HUES48 (cell line): ENCODE measurements at regions not wholly inside any gene's neighbourhood (a gene's known extent, or its start where the extent isn't known, plus 50 kb on each side); places are given as distances from the start of the nearest gene placed in this dataset.

Source experiments
- H3K27ac ChIP-seq: one replicate; pipeline ENCODE4 v1.7.0; 2013; ENCODE audit warnings: low read depth, low read length, inconsistent platforms
- H3K27me3 ChIP-seq: 2 replicates; pipeline ENCODE4 v1.6.1; 2013; ENCODE audit warnings: mild to moderate bottlenecking, low read length; ENCODE audit not compliant: control insufficient read depth, insufficient read depth
- H3K36me3 ChIP-seq: 2 replicates; pipeline ENCODE4 v1.6.1; 2013; ENCODE audit warnings: low read length; ENCODE audit not compliant: control insufficient read depth, insufficient read depth
- H3K4me1 ChIP-seq: 2 replicates; pipeline ENCODE4 v1.6.1; 2013; ENCODE audit warnings: mild to moderate bottlenecking, low read length; ENCODE audit not compliant: control insufficient read depth, insufficient read depth
- H3K4me3 ChIP-seq: 2 replicates; pipeline ENCODE4 v1.5.1; 2013; ENCODE audit warnings: mild to moderate bottlenecking, low read depth, low read length
- H3K9ac ChIP-seq: 2 replicates; pipeline ENCODE4 v1.6.1; 2013; ENCODE audit warnings: mild to moderate bottlenecking, low read depth, low read length, moderate library complexity
- H3K9me3 ChIP-seq: 2 replicates; pipeline ENCODE4 v1.6.1; 2013; ENCODE audit warnings: low read length; ENCODE audit not compliant: control insufficient read depth, insufficient read depth

DNA sequence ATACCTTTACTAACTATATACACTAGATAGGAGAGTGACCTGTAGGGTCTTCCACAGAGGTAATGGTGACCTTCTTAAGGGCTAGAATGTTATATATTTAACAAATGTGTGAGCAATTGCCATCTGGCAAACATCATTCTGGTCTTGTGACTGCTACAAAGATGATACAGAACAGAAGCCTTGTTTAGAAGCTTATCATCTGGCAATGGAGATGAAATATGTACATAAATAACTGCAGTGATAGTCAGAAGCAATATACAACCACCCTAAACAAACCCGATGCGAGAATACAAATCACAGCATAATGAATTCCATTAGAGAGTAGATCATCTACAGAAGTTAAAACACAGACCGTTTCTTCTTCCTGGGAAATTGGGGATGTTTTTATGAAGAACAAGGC, 952.7 kb upstream of the SLIT2 start:
- no peak overlapping the region for H3K27ac ChIP-seq
- no peak overlapping the region for H3K4me3 ChIP-seq
- no peaks in the 10 kb centered on the region for H3K27me3 ChIP-seq
- H3K36me3 ChIP-seq: no peaks in the 10 kb centered on the region
- H3K9ac ChIP-seq: no peak overlapping the region
- H3K4me1 ChIP-seq: no peaks in the 10 kb centered on the region
- 0 out of 2 replicates have a peak, but pooled peaks cover 5% of the 10 kb centered on the region for H3K9me3 ChIP-seq

DNA sequence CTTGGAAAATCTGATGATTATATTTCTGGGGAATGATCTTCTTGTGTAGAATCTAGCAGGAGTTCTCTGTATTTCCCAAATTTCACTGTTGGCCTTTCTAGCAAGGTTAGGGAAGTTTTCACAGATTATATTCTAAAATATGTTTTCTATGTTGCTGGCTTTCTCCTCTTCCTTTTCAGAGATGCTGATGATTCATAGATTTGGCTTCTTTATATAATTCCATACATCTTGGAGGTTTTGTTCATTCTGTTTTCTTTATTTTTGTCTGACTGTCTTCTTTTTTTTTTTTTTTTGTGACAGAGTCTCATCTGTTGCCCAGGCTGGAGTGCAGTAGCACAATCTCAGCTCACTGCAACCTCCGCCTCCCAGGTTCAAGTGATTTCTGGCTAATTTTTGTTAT, 957.9 kb upstream of the SLIT2 start:
- H3K27me3 ChIP-seq: no peaks in the 10 kb centered on the region
- H3K9me3 ChIP-seq: peaks cover 17% of the 10 kb centered on the region
- H3K9ac ChIP-seq: no peak overlapping the region
- no peaks in the 10 kb centered on the region for H3K4me1 ChIP-seq
- no peak overlapping the region for H3K27ac ChIP-seq
- H3K36me3 ChIP-seq: no peaks in the 10 kb centered on the region
- H3K4me3 ChIP-seq: no peak overlapping the region

DNA sequence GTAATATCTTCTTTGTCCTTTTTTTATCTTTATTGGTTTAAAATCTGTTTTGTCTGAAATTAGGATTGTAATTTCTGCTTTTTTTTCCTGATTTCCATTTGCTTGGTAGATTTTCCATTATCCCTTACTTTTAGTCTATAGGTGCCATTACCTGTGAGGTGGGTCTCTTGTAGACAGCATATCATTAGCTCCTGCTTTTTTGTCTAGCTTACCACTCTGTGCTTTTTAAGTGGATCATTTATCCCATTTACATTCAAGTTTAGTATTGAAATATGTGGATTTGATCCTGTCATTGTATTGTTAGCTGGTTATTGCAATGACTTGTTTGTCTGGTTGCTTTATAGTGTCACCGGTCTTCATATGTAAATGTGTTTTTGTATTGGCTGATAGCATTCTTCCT, 958.6 kb upstream of the SLIT2 start:
- H3K4me1 ChIP-seq: no peaks in the 10 kb centered on the region
- no peak overlapping the region for H3K27ac ChIP-seq
- no peaks in the 10 kb centered on the region for H3K27me3 ChIP-seq
- H3K4me3 ChIP-seq: no peak overlapping the region
- H3K36me3 ChIP-seq: no peaks in the 10 kb centered on the region
- no peak overlapping the region for H3K9ac ChIP-seq
- peaks cover 17% of the 10 kb centered on the region for H3K9me3 ChIP-seq

DNA sequence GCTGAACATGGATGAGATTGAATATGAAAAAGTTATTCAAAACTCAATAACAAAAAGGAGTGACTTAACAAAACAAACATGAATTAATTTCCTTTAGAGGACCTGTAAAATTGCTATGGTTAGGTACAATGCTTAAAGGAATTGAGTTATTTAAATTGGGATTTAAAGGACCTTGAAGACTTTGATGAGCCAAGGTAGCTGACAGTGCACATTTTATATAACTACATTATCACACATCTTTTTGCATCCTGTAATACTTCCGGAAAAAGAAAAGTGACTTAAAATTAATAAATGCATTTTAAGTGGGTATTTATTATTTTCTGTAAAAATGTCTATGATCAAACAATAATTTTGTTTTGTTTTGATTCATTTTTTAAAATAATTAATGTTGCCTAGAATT, 964.8 kb upstream of the SLIT2 start:
- peaks cover 2% of the 10 kb centered on the region; the same call in 1 of the 2 replicates for H3K9me3 ChIP-seq
- H3K9ac ChIP-seq: no peak overlapping the region
- no peaks in the 10 kb centered on the region for H3K27me3 ChIP-seq
- H3K4me3 ChIP-seq: no peak overlapping the region
- no peak overlapping the region for H3K27ac ChIP-seq
- no peaks in the 10 kb centered on the region for H3K4me1 ChIP-seq
- H3K36me3 ChIP-seq: no peaks in the 10 kb centered on the region

DNA sequence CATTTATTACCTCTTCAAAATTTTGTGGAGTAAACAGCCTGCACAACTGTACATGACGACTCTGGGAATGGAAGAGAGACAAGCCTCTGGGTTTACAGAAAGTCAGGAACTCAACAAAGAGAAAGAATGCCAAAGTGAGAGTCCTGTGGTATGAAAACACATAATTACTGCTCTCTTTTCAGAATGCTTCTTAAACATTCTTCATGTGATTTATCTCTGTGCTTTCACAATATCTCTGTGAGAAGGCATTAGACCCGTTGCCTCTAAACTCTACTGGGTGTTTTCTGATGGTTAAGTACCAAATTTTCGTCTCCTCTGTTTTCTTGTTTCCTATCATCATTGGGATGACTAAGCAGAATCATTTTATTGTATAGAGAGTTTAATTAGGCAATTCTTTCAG, 966.6 kb upstream of the SLIT2 start:
- H3K9ac ChIP-seq: no peak overlapping the region
- H3K27me3 ChIP-seq: no peaks in the 10 kb centered on the region
- no peak overlapping the region for H3K27ac ChIP-seq
- H3K4me1 ChIP-seq: no peaks in the 10 kb centered on the region
- no peak overlapping the region for H3K4me3 ChIP-seq
- H3K9me3 ChIP-seq: peaks cover 15% of the 10 kb centered on the region
- H3K36me3 ChIP-seq: no peaks in the 10 kb centered on the region

DNA sequence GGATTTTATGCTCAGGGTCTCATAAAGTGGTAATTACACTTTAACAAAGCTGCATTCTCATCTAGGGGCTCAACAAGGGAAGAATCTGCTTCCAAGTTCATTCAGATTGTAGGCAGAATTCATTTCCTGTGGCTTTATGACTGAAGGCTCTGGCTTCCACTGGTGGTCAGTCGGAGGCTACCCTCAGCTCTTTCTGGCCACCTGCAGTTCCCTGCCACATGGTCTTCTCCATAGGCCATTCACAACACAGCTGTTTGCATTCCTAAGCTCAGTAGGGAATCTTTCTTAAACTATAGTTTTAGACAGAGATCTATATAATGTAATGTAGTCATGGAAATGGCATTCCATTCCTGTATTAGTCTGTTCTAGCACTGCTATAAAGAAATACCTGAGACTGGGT, 973.0 kb upstream of the SLIT2 start:
- Histone ChIP-seq H3K27ac (no peak overlapping the region), H3K9me3 (peaks cover 15% of the 10 kb centered on the region), H3K9ac (no peak overlapping the region), H3K27me3 (no peaks in the 10 kb centered on the region), H3K4me1 (no peaks in the 10 kb centered on the region), H3K36me3 (no peaks in the 10 kb centered on the region), H3K4me3 (no peak overlapping the region)

DNA sequence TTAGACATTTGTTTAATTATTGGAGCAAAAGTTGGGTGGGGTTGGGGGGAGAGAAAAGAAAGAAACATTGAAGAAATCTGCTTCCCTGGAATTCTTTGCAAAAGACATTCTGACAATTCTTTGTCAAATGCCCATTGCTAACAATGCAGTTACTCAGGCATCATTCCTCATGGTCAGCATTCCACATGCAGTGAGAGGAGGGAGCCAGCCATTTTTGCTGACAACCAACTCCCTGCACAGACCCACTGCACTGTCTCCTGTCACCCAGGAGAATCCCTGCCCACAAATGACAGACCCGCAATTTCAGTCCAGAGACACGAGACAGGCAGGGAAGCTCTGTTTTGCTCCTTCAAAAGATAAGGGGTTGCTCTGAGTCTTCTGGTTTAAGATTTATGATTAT, 985.1 kb upstream of the SLIT2 start:
- Histone ChIP-seq H3K36me3 (no peaks in the 10 kb centered on the region), H3K4me1 (no peaks in the 10 kb centered on the region), H3K9me3 (no peaks in the 10 kb centered on the region), H3K27me3 (no peaks in the 10 kb centered on the region), H3K27ac (no peak overlapping the region), H3K4me3 (no peak overlapping the region), H3K9ac (no peak overlapping the region)

DNA sequence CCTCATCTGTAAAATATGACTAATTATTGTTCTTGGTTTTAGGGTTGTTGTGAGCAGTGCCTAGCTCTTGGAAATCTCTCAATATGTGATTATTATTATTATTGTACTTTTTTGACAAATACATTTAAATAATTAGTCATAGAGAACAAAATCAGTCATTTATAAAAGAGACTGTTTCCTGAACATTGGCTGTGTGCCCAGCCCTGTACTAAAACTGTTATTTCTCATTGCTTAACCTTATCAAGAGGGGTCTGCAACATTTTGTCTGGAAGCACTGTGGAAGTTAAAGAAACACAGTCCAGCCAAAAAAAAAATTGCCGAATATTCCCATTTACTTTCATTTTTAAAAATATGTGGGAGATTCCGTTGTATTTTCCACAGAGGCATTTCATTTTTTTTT, 989.2 kb upstream of the SLIT2 start:
- Histone ChIP-seq H3K36me3 (no peaks in the 10 kb centered on the region), H3K9ac (no peak overlapping the region), H3K4me3 (no peak overlapping the region), H3K27me3 (no peaks in the 10 kb centered on the region), H3K4me1 (no peaks in the 10 kb centered on the region), H3K27ac (no peak overlapping the region), H3K9me3 (no peaks in the 10 kb centered on the region)

DNA sequence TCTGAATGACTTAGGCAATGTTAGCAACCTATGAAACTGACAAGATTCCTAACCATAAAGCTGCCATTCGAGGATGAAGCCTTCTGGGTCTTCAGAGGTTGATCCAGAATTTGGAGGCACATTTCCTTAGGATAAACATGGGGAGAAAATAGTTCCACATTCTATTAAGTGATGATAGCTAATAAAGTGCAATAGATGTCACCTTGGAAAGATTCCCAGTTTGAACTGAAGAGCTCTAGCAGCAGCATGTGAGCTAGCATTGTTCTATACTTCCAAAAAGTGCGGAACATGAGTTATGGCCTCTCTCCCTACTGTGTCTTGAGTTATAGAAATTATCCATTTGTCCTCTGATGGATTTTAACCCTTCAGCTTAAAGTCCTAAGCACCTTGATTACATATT, 991.4 kb upstream of the SLIT2 start:
- no peaks in the 10 kb centered on the region for H3K36me3 ChIP-seq
- peaks cover 18% of the 10 kb centered on the region for H3K9me3 ChIP-seq
- H3K4me1 ChIP-seq: no peaks in the 10 kb centered on the region
- H3K4me3 ChIP-seq: no peak overlapping the region
- no peak overlapping the region for H3K27ac ChIP-seq
- no peak overlapping the region for H3K9ac ChIP-seq
- no peaks in the 10 kb centered on the region for H3K27me3 ChIP-seq

DNA sequence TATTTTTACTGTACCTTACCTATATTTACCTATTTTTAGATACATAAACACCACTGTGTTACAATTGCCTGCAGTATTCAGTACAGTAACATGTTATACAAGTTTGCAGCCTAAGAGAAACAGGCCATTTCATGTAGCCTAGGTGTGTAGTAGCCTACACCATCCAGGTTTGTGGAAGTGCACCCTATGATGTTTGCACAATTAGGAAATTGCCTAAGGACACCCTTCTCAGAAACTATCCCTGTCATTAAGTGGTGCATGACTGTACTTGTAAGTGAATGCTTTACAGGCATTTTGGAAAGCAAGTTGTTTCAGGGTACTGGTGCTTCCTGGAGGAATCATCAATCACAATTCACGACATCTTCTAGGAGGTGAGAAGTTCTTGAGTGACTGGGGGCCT, 991.8 kb upstream of the SLIT2 start:
- H3K9me3 ChIP-seq: peaks cover 20% of the 10 kb centered on the region
- no peaks in the 10 kb centered on the region for H3K27me3 ChIP-seq
- H3K27ac ChIP-seq: no peak overlapping the region
- no peaks in the 10 kb centered on the region for H3K36me3 ChIP-seq
- H3K4me3 ChIP-seq: no peak overlapping the region
- no peaks in the 10 kb centered on the region for H3K4me1 ChIP-seq
- H3K9ac ChIP-seq: no peak overlapping the region

DNA sequence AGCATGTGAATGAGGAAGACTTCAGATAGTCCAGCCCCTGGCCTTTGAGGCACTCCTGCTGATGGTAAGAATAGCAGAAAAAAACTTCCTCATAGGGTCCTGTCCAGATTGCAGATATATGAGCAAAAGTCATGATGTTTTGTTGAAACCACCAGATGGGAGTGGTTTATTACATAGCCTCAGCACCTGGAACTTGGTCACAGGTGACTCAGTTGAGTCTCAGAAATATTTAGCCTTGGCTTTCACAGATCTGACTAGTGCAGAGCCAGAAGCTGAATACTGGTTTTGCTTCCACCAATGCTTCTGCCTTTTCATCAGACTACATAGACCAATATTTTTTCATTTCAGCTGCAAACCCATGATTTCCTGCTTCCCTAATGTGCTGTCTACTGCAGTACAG, 994.9 kb upstream of the SLIT2 start:
- no peak overlapping the region for H3K9ac ChIP-seq
- H3K9me3 ChIP-seq: peaks cover 35% of the 10 kb centered on the region
- H3K4me3 ChIP-seq: no peak overlapping the region
- no peaks in the 10 kb centered on the region for H3K4me1 ChIP-seq
- H3K27me3 ChIP-seq: no peaks in the 10 kb centered on the region
- H3K36me3 ChIP-seq: no peaks in the 10 kb centered on the region
- no peak overlapping the region for H3K27ac ChIP-seq

DNA sequence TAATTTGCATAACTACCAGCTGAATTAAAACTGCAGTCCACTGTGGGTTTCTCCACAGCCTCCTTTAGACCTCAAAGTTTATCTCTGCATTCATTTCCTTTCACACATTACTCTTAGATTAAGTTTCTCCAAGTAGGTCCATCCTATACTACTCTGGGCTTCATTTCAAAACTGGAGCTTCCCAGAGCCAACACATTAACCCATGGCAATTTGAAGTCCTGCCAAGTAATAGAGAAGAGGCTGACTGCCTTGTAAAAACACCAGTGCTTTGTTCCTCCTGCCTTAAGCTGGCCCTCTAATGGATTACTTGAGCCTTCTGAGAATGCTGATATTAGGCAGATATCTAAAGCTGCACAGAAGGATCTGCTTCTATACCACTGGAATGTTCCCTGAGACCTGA, 997.2 kb upstream of the SLIT2 start:
- no peak overlapping the region for H3K9ac ChIP-seq
- H3K4me1 ChIP-seq: no peaks in the 10 kb centered on the region
- H3K36me3 ChIP-seq: no peaks in the 10 kb centered on the region
- H3K4me3 ChIP-seq: no peak overlapping the region
- no peak overlapping the region for H3K27ac ChIP-seq
- no peaks in the 10 kb centered on the region for H3K27me3 ChIP-seq
- peaks cover 38% of the 10 kb centered on the region for H3K9me3 ChIP-seq
